ENCODE measurements at regions not wholly inside any gene's neighbourhood (a gene's known extent, or its start where the extent isn't known, plus 50 kb on each side); places are given as distances from the start of the nearest gene placed in this dataset.

DNA sequence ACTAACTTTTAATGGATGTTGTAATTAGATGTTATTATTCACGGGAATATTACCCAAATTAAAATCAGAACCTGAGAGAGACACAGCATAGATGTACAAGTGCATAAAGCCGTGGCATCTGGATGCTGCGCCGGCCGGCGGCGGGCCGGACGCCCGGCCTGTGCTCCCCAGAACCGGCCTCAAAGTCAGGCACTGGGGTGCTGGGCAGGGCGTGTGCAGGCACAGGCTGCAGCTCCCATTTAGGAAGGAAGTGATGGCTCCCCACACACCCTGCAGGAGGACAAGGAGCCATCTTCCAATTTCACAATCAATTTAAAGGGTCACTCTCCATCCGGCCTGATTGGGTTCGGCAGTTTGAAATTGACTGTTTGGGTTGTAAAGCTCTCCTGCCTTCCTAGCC lies 367.7 kb upstream of the SALL3 start:
- no peak overlapping the region for H4K91ac ChIP-seq (ENCODE audit: low read length)
- 85% methylated on average over 14 of the region's 14 CpGs for WGBS
- no peak overlapping the region for H2BK15ac ChIP-seq (ENCODE audit: low read depth, poor library complexity, severe bottlenecking)
- no peak overlapping the region for H3K4me3 ChIP-seq (ENCODE audit: insufficient read depth in 1 of 2, low read depth in 1 of 2, low read length in 2 of 2)
- H3K4ac ChIP-seq (ENCODE audit: low read depth in 1 of 2, low read length in 2 of 2): no peak overlapping the region
- H3K14ac ChIP-seq (ENCODE audit: low read length in 2 of 2): no peak overlapping the region
- no peaks in the 10 kb centered on the region for H3K27me3 ChIP-seq (ENCODE audit: control insufficient read depth in 1 of 2, insufficient read depth in 1 of 2, low read length in 2 of 2)
- H3K4me1 ChIP-seq (ENCODE audit: control insufficient read depth, insufficient read depth, low read depth, low read length): no peaks in the 10 kb centered on the region
- H3K23ac ChIP-seq (ENCODE audit: low read length in 2 of 2): no peak overlapping the region
- no peak overlapping the region for H2AK5ac ChIP-seq (ENCODE audit: low read length, severe bottlenecking)
- no peak overlapping the region for H3K4me2 ChIP-seq (ENCODE audit: low read length, poor library complexity, severe bottlenecking)
- no peak overlapping the region for H3K27ac ChIP-seq (ENCODE audit: low read length, poor library complexity, severe bottlenecking)
- no peak overlapping the region for H3K9ac ChIP-seq (ENCODE audit: low read length)
- no peak overlapping the region for H3K18ac ChIP-seq (ENCODE audit: low read depth in 1 of 2, low read length in 2 of 2)
- no peak overlapping the region for H2BK120ac ChIP-seq (ENCODE audit: low read depth, low read length)
- DNase-seq: no peak
- no peaks in the 10 kb centered on the region for H3K36me3 ChIP-seq (ENCODE audit: control insufficient read depth in 1 of 2, insufficient read depth in 2 of 2, low read depth in 1 of 2, low read length in 2 of 2)
- no peak overlapping the region for H2BK12ac ChIP-seq (ENCODE audit: low read length in 2 of 2)
- H3K9me3 ChIP-seq (ENCODE audit: control insufficient read depth, low read length): peaks cover 6% of the 10 kb centered on the region
- H2BK5ac ChIP-seq (ENCODE audit: low read depth, low read length, poor library complexity, severe bottlenecking): no peak overlapping the region
- no peak overlapping the region for H4K8ac ChIP-seq (ENCODE audit: low read length)
- no peaks in the 10 kb centered on the region for H3K79me1 ChIP-seq (replicated peaks; ENCODE audit: low read length, poor library complexity, severe bottlenecking)
- no peak overlapping the region for H2AFZ ChIP-seq (ENCODE audit: low read depth, low read length)

DNA sequence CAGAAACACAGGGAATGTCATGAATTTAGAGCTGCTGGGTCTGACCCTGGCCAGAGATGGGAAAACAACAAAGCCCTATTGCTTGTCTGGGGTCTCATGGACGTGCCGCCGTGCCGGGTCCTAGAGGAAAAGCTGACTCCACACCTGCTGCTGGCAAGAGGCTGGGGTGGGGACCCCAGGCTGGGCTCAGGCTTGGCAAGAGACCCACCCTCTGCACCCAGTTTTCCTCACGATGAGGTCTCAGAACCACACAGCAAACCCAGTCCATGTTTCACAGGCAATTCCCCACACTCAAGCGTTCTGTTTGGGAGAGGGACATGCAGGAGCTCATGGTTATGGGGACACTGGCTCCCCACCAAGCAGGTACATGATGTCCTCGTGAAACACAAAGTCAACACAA lies 367.3 kb upstream of the SALL3 start:
- Histone ChIP-seq H3K4ac (ENCODE audit: low read depth in 1 of 2, low read length in 2 of 2) (no peak overlapping the region), H3K79me1 (replicated peaks; ENCODE audit: low read length, poor library complexity, severe bottlenecking) (no peaks in the 10 kb centered on the region), H4K91ac (ENCODE audit: low read length) (no peak overlapping the region), H3K9me3 (ENCODE audit: control insufficient read depth, low read length) (peaks cover 11% of the 10 kb centered on the region), H2BK120ac (ENCODE audit: low read depth, low read length) (no peak overlapping the region), H3K27me3 (ENCODE audit: control insufficient read depth in 1 of 2, insufficient read depth in 1 of 2, low read length in 2 of 2) (no peaks in the 10 kb centered on the region), H3K4me2 (ENCODE audit: low read length, poor library complexity, severe bottlenecking) (no peak overlapping the region), H4K8ac (ENCODE audit: low read length) (no peak overlapping the region), H3K14ac (ENCODE audit: low read length in 2 of 2) (no peak overlapping the region), H3K27ac (ENCODE audit: low read length, poor library complexity, severe bottlenecking) (no peak overlapping the region), H3K9ac (ENCODE audit: low read length) (no peak overlapping the region), H2BK5ac (ENCODE audit: low read depth, low read length, poor library complexity, severe bottlenecking) (no peak overlapping the region), H3K4me3 (ENCODE audit: insufficient read depth in 1 of 2, low read depth in 1 of 2, low read length in 2 of 2) (no peak overlapping the region), H2AK5ac (ENCODE audit: low read length, severe bottlenecking) (no peak overlapping the region), H3K18ac (ENCODE audit: low read depth in 1 of 2, low read length in 2 of 2) (no peak overlapping the region), H3K23ac (ENCODE audit: low read length in 2 of 2) (no peak overlapping the region), H2BK15ac (ENCODE audit: low read depth, poor library complexity, severe bottlenecking) (no peak overlapping the region), H2AFZ (ENCODE audit: low read depth, low read length) (no peak overlapping the region), H3K36me3 (ENCODE audit: control insufficient read depth in 1 of 2, insufficient read depth in 2 of 2, low read depth in 1 of 2, low read length in 2 of 2) (no peaks in the 10 kb centered on the region), H3K4me1 (ENCODE audit: control insufficient read depth, insufficient read depth, low read depth, low read length) (no peaks in the 10 kb centered on the region), H2BK12ac (ENCODE audit: low read length in 2 of 2) (no peak overlapping the region)
- no peak for DNase-seq
- 81% methylated on average over 7 of the region's 7 CpGs for WGBS

DNA sequence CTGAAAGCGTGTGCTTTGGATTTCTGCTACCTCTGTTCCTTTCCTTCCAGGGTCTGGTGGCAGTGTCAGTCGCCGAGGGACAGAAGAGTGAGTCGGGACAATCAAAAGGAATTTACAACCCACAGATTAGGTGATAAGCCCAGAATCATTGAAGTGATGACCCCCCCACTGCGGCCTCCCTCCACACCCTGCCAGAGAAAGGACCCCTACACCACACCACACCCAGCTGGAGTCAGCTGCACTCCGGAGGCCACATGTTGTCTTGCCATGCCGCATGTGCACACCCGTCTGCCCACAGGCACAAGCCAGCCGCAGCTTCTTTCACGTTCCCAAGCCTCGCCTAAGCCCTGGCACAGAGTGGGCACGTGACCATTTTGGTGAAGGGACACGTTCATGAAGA lies 366.8 kb upstream of the SALL3 start:
- Histone ChIP-seq H2BK5ac (ENCODE audit: low read depth, low read length, poor library complexity, severe bottlenecking) (no peak overlapping the region), H3K79me1 (replicated peaks; ENCODE audit: low read length, poor library complexity, severe bottlenecking) (no peaks in the 10 kb centered on the region), H3K18ac (ENCODE audit: low read depth in 1 of 2, low read length in 2 of 2) (no peak overlapping the region), H4K91ac (ENCODE audit: low read length) (no peak overlapping the region), H2AK5ac (ENCODE audit: low read length, severe bottlenecking) (no peak overlapping the region), H3K4me3 (ENCODE audit: insufficient read depth in 1 of 2, low read depth in 1 of 2, low read length in 2 of 2) (no peak overlapping the region), H2BK120ac (ENCODE audit: low read depth, low read length) (no peak overlapping the region), H3K4me2 (ENCODE audit: low read length, poor library complexity, severe bottlenecking) (no peak overlapping the region), H2BK15ac (ENCODE audit: low read depth, poor library complexity, severe bottlenecking) (no peak overlapping the region), H3K27ac (ENCODE audit: low read length, poor library complexity, severe bottlenecking) (no peak overlapping the region), H2AFZ (ENCODE audit: low read depth, low read length) (no peak overlapping the region), H3K9me3 (ENCODE audit: control insufficient read depth, low read length) (peaks cover 14% of the 10 kb centered on the region), H3K4ac (ENCODE audit: low read depth in 1 of 2, low read length in 2 of 2) (no peak overlapping the region), H3K9ac (ENCODE audit: low read length) (no peak overlapping the region), H4K8ac (ENCODE audit: low read length) (no peak overlapping the region), H3K4me1 (ENCODE audit: control insufficient read depth, insufficient read depth, low read depth, low read length) (no peaks in the 10 kb centered on the region), H3K36me3 (ENCODE audit: control insufficient read depth in 1 of 2, insufficient read depth in 2 of 2, low read depth in 1 of 2, low read length in 2 of 2) (no peaks in the 10 kb centered on the region), H2BK12ac (ENCODE audit: low read length in 2 of 2) (no peak overlapping the region), H3K23ac (ENCODE audit: low read length in 2 of 2) (no peak overlapping the region), H3K14ac (ENCODE audit: low read length in 2 of 2) (no peak overlapping the region), H3K27me3 (ENCODE audit: control insufficient read depth in 1 of 2, insufficient read depth in 1 of 2, low read length in 2 of 2) (no peaks in the 10 kb centered on the region)
- 89% methylated on average over 13 of the region's 13 CpGs for WGBS
- DNase-seq: no peak

DNA sequence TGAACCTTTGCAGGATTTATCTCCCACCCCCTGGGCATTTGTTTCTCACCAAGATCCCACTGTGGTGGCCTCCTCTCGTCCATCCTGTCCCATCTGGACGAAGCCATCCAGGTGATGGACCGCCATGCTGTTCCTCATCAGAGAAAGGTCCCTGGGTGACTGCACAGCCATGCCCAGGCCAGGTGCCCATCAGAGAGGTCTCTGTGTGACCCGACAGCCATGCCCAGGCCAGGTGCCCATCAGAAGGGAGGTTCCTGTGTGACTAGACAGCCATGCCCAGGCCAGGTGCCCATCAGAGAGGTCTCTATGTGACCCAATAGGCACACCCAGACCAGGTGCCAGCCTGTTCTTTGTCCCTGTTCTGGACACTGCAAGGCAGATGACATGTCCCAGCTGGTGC lies 360.9 kb upstream of the SALL3 start:
- Histone ChIP-seq H3K14ac (ENCODE audit: low read length in 2 of 2) (no peak overlapping the region), H3K9ac (ENCODE audit: low read length) (no peak overlapping the region), H3K4me3 (ENCODE audit: insufficient read depth in 1 of 2, low read depth in 1 of 2, low read length in 2 of 2) (no peak overlapping the region), H3K4ac (ENCODE audit: low read depth in 1 of 2, low read length in 2 of 2) (no peak overlapping the region), H3K18ac (ENCODE audit: low read depth in 1 of 2, low read length in 2 of 2) (no peak overlapping the region), H3K36me3 (ENCODE audit: control insufficient read depth in 1 of 2, insufficient read depth in 2 of 2, low read depth in 1 of 2, low read length in 2 of 2) (no peaks in the 10 kb centered on the region), H2BK120ac (ENCODE audit: low read depth, low read length) (no peak overlapping the region), H3K4me1 (ENCODE audit: control insufficient read depth, insufficient read depth, low read depth, low read length) (no peaks in the 10 kb centered on the region), H2BK15ac (ENCODE audit: low read depth, poor library complexity, severe bottlenecking) (no peak overlapping the region), H3K79me1 (replicated peaks; ENCODE audit: low read length, poor library complexity, severe bottlenecking) (no peaks in the 10 kb centered on the region), H2BK12ac (ENCODE audit: low read length in 2 of 2) (no peak overlapping the region), H2BK5ac (ENCODE audit: low read depth, low read length, poor library complexity, severe bottlenecking) (no peak overlapping the region), H3K27ac (ENCODE audit: low read length, poor library complexity, severe bottlenecking) (no peak overlapping the region), H4K91ac (ENCODE audit: low read length) (no peak overlapping the region), H2AFZ (ENCODE audit: low read depth, low read length) (no peak overlapping the region), H3K27me3 (ENCODE audit: control insufficient read depth in 1 of 2, insufficient read depth in 1 of 2, low read length in 2 of 2) (no peaks in the 10 kb centered on the region), H3K4me2 (ENCODE audit: low read length, poor library complexity, severe bottlenecking) (no peak overlapping the region), H4K8ac (ENCODE audit: low read length) (no peak overlapping the region), H2AK5ac (ENCODE audit: low read length, severe bottlenecking) (no peak overlapping the region), H3K23ac (ENCODE audit: low read length in 2 of 2) (no peak overlapping the region), H3K9me3 (ENCODE audit: control insufficient read depth, low read length) (peaks cover 35% of the 10 kb centered on the region)
- WGBS: 62% methylated on average over 4 of the region's 4 CpGs
- DNase-seq: no peak

Measured in mesenchymal stem cell (in vitro differentiated cells and primary cell).